HepG2 (cell line): ENCODE measurements at regions not wholly inside any gene's neighbourhood (a gene's known extent, or its start where the extent isn't known, plus 50 kb on each side); places are given as distances from the start of the nearest gene placed in this dataset.

Source experiments
- ARHGAP35 ChIP-seq: sonication (generic); formaldehyde crosslinking; IDR thresholded peaks from 2 replicates; pipeline ENCODE4 v1.9.0; 2022; ENCODE audit warnings: mild to moderate bottlenecking, inconsistent platforms, moderate library complexity, missing genetic modification reagents, borderline replicate concordance
- ELF3 ChIP-seq: IDR thresholded peaks from 2 replicates; pipeline ENCODE4 v1.6.1; 2016; ENCODE audit warnings: missing genetic modification reagents, missing compliant biosample characterization
- RAD21 ChIP-seq: fragments of 450-650 bp; formaldehyde crosslinking; IDR thresholded peaks from 2 replicates; pipeline ENCODE4 v1.5.0; 2020; ENCODE audit warnings: mild to moderate bottlenecking
- RFXAP ChIP-seq: sonication (generic); formaldehyde crosslinking; IDR thresholded peaks from 2 replicates; pipeline ENCODE4 v1.4.0; 2020; ENCODE audit warnings: missing genetic modification reagents, borderline replicate concordance
- SAP130 ChIP-seq: IDR thresholded peaks from 2 replicates; pipeline ENCODE4 v1.6.1; 2016; ENCODE audit warnings: low read depth
- SNAI1 ChIP-seq: sonication (generic); formaldehyde crosslinking; IDR thresholded peaks from 2 replicates; pipeline ENCODE4 v1.5.0; 2020; ENCODE audit warnings: mild to moderate bottlenecking, missing genetic modification reagents, borderline replicate concordance
- ZBTB20 ChIP-seq: sonication (generic); formaldehyde crosslinking; IDR thresholded peaks from 2 replicates; pipeline ENCODE4 v1.8.1; 2023; ENCODE audit warnings: missing genetic modification reagents, low read depth, mild to moderate bottlenecking, borderline replicate concordance
- ZFYVE20 ChIP-seq: sonication (generic); formaldehyde crosslinking; IDR thresholded peaks from 2 replicates; pipeline ENCODE4 v1.8.0; 2023; ENCODE audit warnings: low read depth, mild to moderate bottlenecking, moderate library complexity, missing genetic modification reagents, borderline replicate concordance
- ZMAT3 ChIP-seq: sonication (generic); formaldehyde crosslinking; conservative IDR thresholded peaks from 2 replicates; pipeline ENCODE4 v1.7.0; 2021; ENCODE audit warnings: missing genetic modification reagents
- ZMYM4 ChIP-seq: sonication (generic); formaldehyde crosslinking; IDR thresholded peaks from 2 replicates; pipeline ENCODE4 v1.8.1; 2023; ENCODE audit warnings: mild to moderate bottlenecking, missing genetic modification reagents
- ZNF468 ChIP-seq: sonication (generic); formaldehyde crosslinking; IDR thresholded peaks from 2 replicates; pipeline ENCODE4 v1.8.0; 2022; ENCODE audit warnings: mild to moderate bottlenecking, moderate library complexity, missing genetic modification reagents
- ZNF556 ChIP-seq: sonication (generic); formaldehyde crosslinking; IDR thresholded peaks from 2 replicates; pipeline ENCODE4 v1.4.0; 2020; ENCODE audit warnings: mild to moderate bottlenecking, missing genetic modification reagents, borderline replicate concordance
- ZNF562 ChIP-seq: sonication (generic); formaldehyde crosslinking; IDR thresholded peaks from 2 replicates; pipeline ENCODE4 v1.8.0; 2022; ENCODE audit warnings: missing genetic modification reagents, borderline replicate concordance
- ZNF7 ChIP-seq: IDR thresholded peaks from 2 replicates; pipeline ENCODE4 v1.6.1; 2016; ENCODE audit warnings: missing biosample characterization, missing genetic modification reagents
- ZNF792 ChIP-seq: IDR thresholded peaks from 2 replicates; pipeline ENCODE4 v1.6.1; 2016
- ZZZ3 ChIP-seq: sonication (generic); formaldehyde crosslinking; IDR thresholded peaks from 2 replicates; pipeline ENCODE4 v1.4.0; 2020; ENCODE audit warnings: missing genetic modification reagents, mild to moderate bottlenecking, borderline replicate concordance
- TF ChIP-seq, protein P1 (sequence below): sonication (generic); formaldehyde crosslinking; conservative IDR thresholded peaks from 2 replicates; pipeline ENCODE4 v1.4.0; 2020; ENCODE audit warnings: missing genetic modification reagents
- TF ChIP-seq, protein P2 (sequence below): sonication (generic); formaldehyde crosslinking; IDR thresholded peaks from 2 replicates; pipeline ENCODE4 v1.5.0; 2020; ENCODE audit warnings: missing genetic modification reagents
- TF ChIP-seq, protein P3 (sequence below): fragments of 450-650 bp; IDR thresholded peaks from 2 replicates; pipeline ENCODE4 v1.6.1; 2016
- TF ChIP-seq, protein P4 (sequence below): sonication (generic); formaldehyde crosslinking; IDR thresholded peaks from 2 replicates; pipeline ENCODE4 v1.5.1; 2020; ENCODE audit warnings: mild to moderate bottlenecking, missing genetic modification reagents, moderate library complexity

DNA sequence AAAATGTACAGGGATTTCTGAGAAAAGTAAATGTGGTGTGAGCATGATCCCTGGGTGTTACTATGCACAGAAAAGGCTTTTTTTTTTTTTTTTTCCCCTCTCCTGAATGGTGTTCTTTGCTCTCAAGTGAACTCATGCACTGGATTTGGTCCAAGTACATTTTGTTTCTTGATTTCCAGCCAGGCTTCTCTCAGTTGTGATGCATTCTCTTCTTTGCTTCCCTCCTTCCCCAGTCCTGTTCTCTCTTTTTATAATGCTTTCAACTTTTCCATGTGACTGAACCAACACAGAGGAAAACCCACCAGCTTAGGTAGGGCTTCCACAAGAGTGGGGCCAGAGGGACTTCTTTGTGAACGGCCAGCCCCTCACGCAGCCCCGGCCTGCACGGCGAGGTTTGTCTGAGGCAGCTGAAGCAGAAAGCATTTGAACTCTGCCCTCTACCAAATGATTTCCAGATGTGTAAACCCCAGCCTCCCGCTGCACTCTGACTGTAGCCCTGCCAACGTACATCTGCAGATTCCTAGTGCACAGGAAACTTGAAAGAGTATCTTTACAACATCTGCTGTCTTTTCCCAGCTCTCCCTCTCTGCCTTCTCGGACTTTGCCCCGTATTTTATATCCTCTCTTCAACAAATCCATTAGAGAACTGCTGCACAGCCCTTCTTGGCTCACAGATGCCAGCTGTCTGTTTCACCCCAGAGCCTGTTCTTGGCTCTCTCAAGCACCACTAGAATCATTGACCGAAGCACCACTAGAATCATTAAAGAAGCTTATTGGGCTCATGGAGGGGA lies 71.8 kb upstream of the CD180 start (continued):
- TF ChIP-seq ZZZ3 (CRISPR knock-in tag), result no peak
- no peak for TF ChIP-seq ZFYVE20 (CRISPR knock-in tag)
- TF ChIP-seq RFXAP (CRISPR knock-in tag), result no peak
- TF ChIP-seq ARHGAP35 (CRISPR knock-in tag), result no peak
- TF ChIP-seq ZMYM4 (CRISPR knock-in tag), result peak; percentile 29; the same call in 1 of the 2 replicates
- no peak for TF ChIP-seq ZBTB20 (CRISPR knock-in tag)
- no peak for TF ChIP-seq RAD21 (CRISPR knock-in tag)
- no peak for TF ChIP-seq ZNF468 (CRISPR knock-in tag)
- TF ChIP-seq SNAI1, result no peak
- TF ChIP-seq SAP130, result no peak
- TF ChIP-seq ZNF792 (CRISPR knock-in tag), result no peak
- TF ChIP-seq, protein P1, sequence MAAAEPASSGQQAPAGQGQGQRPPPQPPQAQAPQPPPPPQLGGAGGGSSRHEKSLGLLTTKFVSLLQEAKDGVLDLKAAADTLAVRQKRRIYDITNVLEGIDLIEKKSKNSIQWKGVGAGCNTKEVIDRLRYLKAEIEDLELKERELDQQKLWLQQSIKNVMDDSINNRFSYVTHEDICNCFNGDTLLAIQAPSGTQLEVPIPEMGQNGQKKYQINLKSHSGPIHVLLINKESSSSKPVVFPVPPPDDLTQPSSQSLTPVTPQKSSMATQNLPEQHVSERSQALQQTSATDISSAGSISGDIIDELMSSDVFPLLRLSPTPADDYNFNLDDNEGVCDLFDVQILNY (CRISPR knock-in tag), result no peak
- TF ChIP-seq, protein P2, sequence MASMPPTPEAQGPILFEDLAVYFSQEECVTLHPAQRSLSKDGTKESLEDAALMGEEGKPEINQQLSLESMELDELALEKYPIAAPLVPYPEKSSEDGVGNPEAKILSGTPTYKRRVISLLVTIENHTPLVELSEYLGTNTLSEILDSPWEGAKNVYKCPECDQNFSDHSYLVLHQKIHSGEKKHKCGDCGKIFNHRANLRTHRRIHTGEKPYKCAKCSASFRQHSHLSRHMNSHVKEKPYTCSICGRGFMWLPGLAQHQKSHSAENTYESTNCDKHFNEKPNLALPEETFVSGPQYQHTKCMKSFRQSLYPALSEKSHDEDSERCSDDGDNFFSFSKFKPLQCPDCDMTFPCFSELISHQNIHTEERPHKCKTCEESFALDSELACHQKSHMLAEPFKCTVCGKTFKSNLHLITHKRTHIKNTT, result no peak
- TF ChIP-seq ELF3 (CRISPR knock-in tag), result 0 out of 2 replicates have a peak, but pooled peaks have one; percentile 16
- TF ChIP-seq ZNF556, result no peak
- TF ChIP-seq, protein P3, sequence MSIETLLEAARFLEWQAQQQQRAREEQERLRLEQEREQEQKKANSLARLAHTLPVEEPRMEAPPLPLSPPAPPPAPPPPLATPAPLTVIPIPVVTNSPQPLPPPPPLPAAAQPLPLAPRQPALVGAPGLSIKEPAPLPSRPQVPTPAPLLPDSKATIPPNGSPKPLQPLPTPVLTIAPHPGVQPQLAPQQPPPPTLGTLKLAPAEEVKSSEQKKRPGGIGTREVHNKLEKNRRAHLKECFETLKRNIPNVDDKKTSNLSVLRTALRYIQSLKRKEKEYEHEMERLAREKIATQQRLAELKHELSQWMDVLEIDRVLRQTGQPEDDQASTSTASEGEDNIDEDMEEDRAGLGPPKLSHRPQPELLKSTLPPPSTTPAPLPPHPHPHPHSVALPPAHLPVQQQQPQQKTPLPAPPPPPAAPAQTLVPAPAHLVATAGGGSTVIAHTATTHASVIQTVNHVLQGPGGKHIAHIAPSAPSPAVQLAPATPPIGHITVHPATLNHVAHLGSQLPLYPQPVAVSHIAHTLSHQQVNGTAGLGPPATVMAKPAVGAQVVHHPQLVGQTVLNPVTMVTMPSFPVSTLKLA, result no peak
- no peak for TF ChIP-seq ZNF7
- TF ChIP-seq ZNF562 (CRISPR knock-in tag), result no peak
- no peak for TF ChIP-seq ZMAT3
- TF ChIP-seq, protein P4, sequence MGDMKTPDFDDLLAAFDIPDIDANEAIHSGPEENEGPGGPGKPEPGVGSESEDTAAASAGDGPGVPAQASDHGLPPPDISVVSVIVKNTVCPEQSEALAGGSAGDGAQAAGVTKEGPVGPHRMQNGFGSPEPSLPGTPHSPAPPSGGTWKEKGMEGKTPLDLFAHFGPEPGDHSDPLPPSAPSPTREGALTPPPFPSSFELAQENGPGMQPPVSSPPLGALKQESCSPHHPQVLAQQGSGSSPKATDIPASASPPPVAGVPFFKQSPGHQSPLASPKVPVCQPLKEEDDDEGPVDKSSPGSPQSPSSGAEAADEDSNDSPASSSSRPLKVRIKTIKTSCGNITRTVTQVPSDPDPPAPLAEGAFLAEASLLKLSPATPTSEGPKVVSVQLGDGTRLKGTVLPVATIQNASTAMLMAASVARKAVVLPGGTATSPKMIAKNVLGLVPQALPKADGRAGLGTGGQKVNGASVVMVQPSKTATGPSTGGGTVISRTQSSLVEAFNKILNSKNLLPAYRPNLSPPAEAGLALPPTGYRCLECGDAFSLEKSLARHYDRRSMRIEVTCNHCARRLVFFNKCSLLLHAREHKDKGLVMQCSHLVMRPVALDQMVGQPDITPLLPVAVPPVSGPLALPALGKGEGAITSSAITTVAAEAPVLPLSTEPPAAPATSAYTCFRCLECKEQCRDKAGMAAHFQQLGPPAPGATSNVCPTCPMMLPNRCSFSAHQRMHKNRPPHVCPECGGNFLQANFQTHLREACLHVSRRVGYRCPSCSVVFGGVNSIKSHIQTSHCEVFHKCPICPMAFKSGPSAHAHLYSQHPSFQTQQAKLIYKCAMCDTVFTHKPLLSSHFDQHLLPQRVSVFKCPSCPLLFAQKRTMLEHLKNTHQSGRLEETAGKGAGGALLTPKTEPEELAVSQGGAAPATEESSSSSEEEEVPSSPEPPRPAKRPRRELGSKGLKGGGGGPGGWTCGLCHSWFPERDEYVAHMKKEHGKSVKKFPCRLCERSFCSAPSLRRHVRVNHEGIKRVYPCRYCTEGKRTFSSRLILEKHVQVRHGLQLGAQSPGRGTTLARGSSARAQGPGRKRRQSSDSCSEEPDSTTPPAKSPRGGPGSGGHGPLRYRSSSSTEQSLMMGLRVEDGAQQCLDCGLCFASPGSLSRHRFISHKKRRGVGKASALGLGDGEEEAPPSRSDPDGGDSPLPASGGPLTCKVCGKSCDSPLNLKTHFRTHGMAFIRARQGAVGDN, result peak; percentile 42
